CD4-positive, alpha-beta T cell (primary cell): ENCODE measurements at regions not wholly inside any gene's neighbourhood (a gene's known extent, or its start where the extent isn't known, plus 50 kb on each side); places are given as distances from the start of the nearest gene placed in this dataset.

Source experiments
- ATAC-seq: fragments of 200-7000 bp; cut with Tn5 transposase; one replicate; pipeline ENCODE4 v1.10.0; 2022; ENCODE audit warnings: mild to moderate bottlenecking; ENCODE audit not compliant: poor library complexity
- CTCF ChIA-PET: fragments of 350-600 bp; sonication (Branson Sonifier 250); formaldehyde crosslinking; loops from one replicate; lab custom pipeline; 2021; ENCODE audit warnings: antibody characterized with exemption, inconsistent platforms; lab: Charles Lee
- POLR2A ChIA-PET: fragments of 350-600 bp; sonication (Branson Sonifier 250); formaldehyde crosslinking; loops from one replicate; lab custom pipeline; 2021; ENCODE audit warnings: antibody characterized with exemption, inconsistent platforms; lab: Charles Lee
- DNase-seq, 14 experiments: peaks; one replicate each; pipeline ENCODE4 v3.0.0-alpha.2; 2013 to 2020; ENCODE audit warnings: mixed read lengths in 2 of 14
- H3K27ac ChIP-seq, 2 donors: one replicate each; pipeline versions ENCODE4 v1.5.1 to v1.7.0; 2013; ENCODE audit warnings: low read length in 2 of 2, low read depth in 1 of 2, mild to moderate bottlenecking in 1 of 2
- H3K27me3 ChIP-seq, 2 experiments: 1 replicate in 1 of 2; 2 replicates in 1 of 2; pipeline versions ENCODE4 v1.6.1 to v1.7.0; 2013; ENCODE audit warnings: low read length in 2 of 2, control low read depth in 1 of 2, mild to moderate bottlenecking in 1 of 2, moderate library complexity in 1 of 2; ENCODE audit not compliant: insufficient read depth in 2 of 2, control insufficient read depth in 1 of 2
- H3K36me3 ChIP-seq: one replicate; pipeline ENCODE4 v1.6.1; 2013; ENCODE audit warnings: low read length, control low read depth; ENCODE audit not compliant: insufficient read depth
- H3K4me1 ChIP-seq: one replicate; pipeline ENCODE4 v1.6.1; 2013; ENCODE audit warnings: low read length, control low read depth; ENCODE audit not compliant: insufficient read depth
- H3K4me3 ChIP-seq: one replicate; pipeline ENCODE4 v1.5.1; 2013; ENCODE audit warnings: mild to moderate bottlenecking, low read length, moderate library complexity
- H3K9me3 ChIP-seq, 2 experiments: 1 replicate in 1 of 2; 2 replicates in 1 of 2; pipeline versions ENCODE4 v1.6.1 to v1.7.0; 2013; ENCODE audit warnings: low read length in 2 of 2, mild to moderate bottlenecking in 2 of 2, control low read depth in 1 of 2, moderate library complexity in 1 of 2; ENCODE audit not compliant: control insufficient read depth in 1 of 2, insufficient read depth in 1 of 2
- H3K27ac Mint-ChIP-seq: one replicate; pipeline ENCODE4 v1.8.0; 2020; ENCODE audit warnings: mixed read lengths
- H3K27me3 Mint-ChIP-seq: one replicate; pipeline ENCODE4 v1.8.0; 2021; ENCODE audit warnings: mixed read lengths
- H3K36me3 Mint-ChIP-seq: one replicate; pipeline ENCODE4 v1.8.0; 2021; ENCODE audit warnings: low read depth, mixed read lengths
- H3K4me1 Mint-ChIP-seq: one replicate; pipeline ENCODE4 v1.8.0; 2021; ENCODE audit warnings: low read depth, mixed read lengths
- H3K4me3 Mint-ChIP-seq: one replicate; pipeline ENCODE4 v1.8.0; 2020; ENCODE audit warnings: mild to moderate bottlenecking, mixed read lengths
- H3K9me3 Mint-ChIP-seq: one replicate; pipeline ENCODE4 v1.8.0; 2020; ENCODE audit warnings: mixed read lengths
- intact Hi-C, 2 experiments: fragments of 100-400 bp; cut with DNase I in 1 of 2; cut with micrococcal nuclease in 1 of 2; formaldehyde crosslinking; loops; one replicate each; pipeline versions ENCODE4 v1.15.1 to v1.9.0; 2023 to 2025; cut with DNase I, micrococcal nuclease
- TF ChIP-seq, protein P1 (sequence below): fragments of 200-600 bp; IDR thresholded peaks from one replicate; pipeline ENCODE4 v1.8.0; 2022; ENCODE audit warnings: antibody characterized with exemption, mild to moderate bottlenecking

GRCh38 chr6:140025171-140025570 lies 650.7 kb upstream of the CITED2 start:
- TF ChIP-seq, protein P1, sequence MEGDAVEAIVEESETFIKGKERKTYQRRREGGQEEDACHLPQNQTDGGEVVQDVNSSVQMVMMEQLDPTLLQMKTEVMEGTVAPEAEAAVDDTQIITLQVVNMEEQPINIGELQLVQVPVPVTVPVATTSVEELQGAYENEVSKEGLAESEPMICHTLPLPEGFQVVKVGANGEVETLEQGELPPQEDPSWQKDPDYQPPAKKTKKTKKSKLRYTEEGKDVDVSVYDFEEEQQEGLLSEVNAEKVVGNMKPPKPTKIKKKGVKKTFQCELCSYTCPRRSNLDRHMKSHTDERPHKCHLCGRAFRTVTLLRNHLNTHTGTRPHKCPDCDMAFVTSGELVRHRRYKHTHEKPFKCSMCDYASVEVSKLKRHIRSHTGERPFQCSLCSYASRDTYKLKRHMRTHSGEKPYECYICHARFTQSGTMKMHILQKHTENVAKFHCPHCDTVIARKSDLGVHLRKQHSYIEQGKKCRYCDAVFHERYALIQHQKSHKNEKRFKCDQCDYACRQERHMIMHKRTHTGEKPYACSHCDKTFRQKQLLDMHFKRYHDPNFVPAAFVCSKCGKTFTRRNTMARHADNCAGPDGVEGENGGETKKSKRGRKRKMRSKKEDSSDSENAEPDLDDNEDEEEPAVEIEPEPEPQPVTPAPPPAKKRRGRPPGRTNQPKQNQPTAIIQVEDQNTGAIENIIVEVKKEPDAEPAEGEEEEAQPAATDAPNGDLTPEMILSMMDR, result no peak
- CTCF ChIA-PET, result no interaction called here

GRCh38 chr6:140020207-140020791 lies 645.9 kb upstream of the CITED2 start:
- no peak overlapping the region for H3K27ac ChIP-seq
- CTCF ChIA-PET, result no interaction called here

More at GRCh38 chr6:140025171-140025570, 650.7 kb upstream of the CITED2 start:
- Mint-ChIP-seq H3K27me3 (peaks cover 14% of the 10 kb centered on the region), H3K4me1 (no peaks in the 10 kb centered on the region), H3K9me3 (peaks cover 4% of the 10 kb centered on the region), H3K4me3 (no peak overlapping the region), H3K27ac (no peak overlapping the region), H3K36me3 (no peaks in the 10 kb centered on the region)
- Histone ChIP-seq H3K4me3 (no peak overlapping the region), H3K4me1 (no peaks in the 10 kb centered on the region), H3K36me3 (no peaks in the 10 kb centered on the region), H3K27ac (no peak overlapping the region), H3K27me3 (peaks cover 0 to under 1% of the 10 kb centered on the region in 2 experiments), H3K9me3 (peaks cover under 1 to 4% of the 10 kb centered on the region in 2 experiments)
- intact Hi-C loops, result no loop called here
- POLR2A ChIA-PET, result no interaction called here
- DNase-seq (no peak), ATAC-seq (no peak)

DNA sequence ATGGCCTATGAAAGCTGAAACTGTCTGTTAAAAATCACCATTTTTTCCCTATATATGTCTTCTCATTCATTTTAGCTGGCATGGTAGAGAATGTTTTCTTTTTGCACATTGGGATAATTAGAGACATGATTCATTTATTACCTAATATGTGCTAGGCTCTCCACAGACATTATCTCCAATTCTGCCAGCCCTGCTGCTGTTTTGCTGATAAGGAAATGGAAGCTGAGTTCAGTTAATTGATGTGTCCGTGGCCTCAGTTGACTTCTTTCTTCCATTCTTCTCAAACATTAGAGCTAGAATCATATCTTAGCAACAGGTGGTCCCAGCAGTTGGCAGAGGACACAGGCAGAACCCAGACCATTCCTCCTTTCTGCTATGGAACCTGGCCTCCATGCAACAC lies 644.1 kb upstream of the CITED2 start:
- ChIA-PET POLR2A (no interaction called here), CTCF (no interaction called here)
- intact Hi-C loops, result no loop called here
- no peak overlapping the region for H3K27ac Mint-ChIP-seq
- no peak overlapping the region for H3K4me3 Mint-ChIP-seq
- peaks cover 9% of the 10 kb centered on the region for H3K9me3 Mint-ChIP-seq
- peaks cover 23% of the 10 kb centered on the region for H3K27me3 Mint-ChIP-seq
- TF ChIP-seq, protein P1, result no peak
- Histone ChIP-seq H3K27me3 (peaks cover 0 to 2% of the 10 kb centered on the region in 2 experiments), H3K36me3 (no peaks in the 10 kb centered on the region), H3K9me3 (peaks cover 6% of the 10 kb centered on the region in 2 experiments), H3K4me1 (no peaks in the 10 kb centered on the region), H3K27ac (no peak overlapping the region), H3K4me3 (no peak overlapping the region)
- no peak for ATAC-seq
- no peaks in the 10 kb centered on the region for H3K36me3 Mint-ChIP-seq
- DNase-seq, result no peak
- no peaks in the 10 kb centered on the region for H3K4me1 Mint-ChIP-seq

More at GRCh38 chr6:140020207-140020791, 645.9 kb upstream of the CITED2 start:
- H3K27me3 ChIP-seq, result peaks cover 0 to 2% of the 10 kb centered on the region in 2 experiments
- H3K27me3 Mint-ChIP-seq, result peaks cover 15% of the 10 kb centered on the region
- peaks cover 5 to 6% of the 10 kb centered on the region in 2 experiments for H3K9me3 ChIP-seq
- peaks cover 9% of the 10 kb centered on the region for H3K9me3 Mint-ChIP-seq
- no peak for ATAC-seq
- intact Hi-C loops, result no loop called here
- H3K4me1 Mint-ChIP-seq, result no peaks in the 10 kb centered on the region
- POLR2A ChIA-PET, result no interaction called here
- H3K4me3 ChIP-seq, result no peak overlapping the region
- TF ChIP-seq, protein P1, result no peak
- H3K4me1 ChIP-seq, result no peaks in the 10 kb centered on the region
- H3K4me3 Mint-ChIP-seq, result no peak overlapping the region
- H3K36me3 Mint-ChIP-seq, result no peaks in the 10 kb centered on the region
- no peak for DNase-seq
- H3K36me3 ChIP-seq, result no peaks in the 10 kb centered on the region
- no peak overlapping the region for H3K27ac Mint-ChIP-seq
